Ovary (tissue), 7 donors: ENCODE measurements at regions not wholly inside any gene's neighbourhood (a gene's known extent, or its start where the extent isn't known, plus 50 kb on each side); places are given as distances from the start of the nearest gene placed in this dataset.

ENCODE experiments used
- DNase-seq, 5 donors: peaks; one replicate each; pipeline ENCODE4 v3.0.0-alpha.2; 2019 to 2020
- H3K27ac ChIP-seq, 2 donors: fragments of 200-600 bp; one replicate each; pipeline versions ENCODE4 v1.5.1 to v1.8.0; 2019 to 2022
- H3K27me3 ChIP-seq: fragments of 200-600 bp; one replicate; pipeline ENCODE4 v1.8.0; 2022
- H3K36me3 ChIP-seq: fragments of 200-600 bp; sonication (generic); one replicate; pipeline ENCODE4 v1.5.1; 2019
- H3K4me1 ChIP-seq: one replicate; pipeline ENCODE4 v1.8.1; 2013; ENCODE audit warnings: mild to moderate bottlenecking, moderate library complexity; ENCODE audit not compliant: insufficient read depth
- H3K4me3 ChIP-seq: fragments of 200-600 bp; sonication (generic); one replicate; pipeline ENCODE4 v1.5.1; 2017
- H3K9me3 ChIP-seq, 2 donors: fragments of 200-600 bp in 1 of 2; sonication (generic) in 1 of 2; one replicate each; pipeline versions ENCODE4 v1.5.1 to v1.8.1; 2013 to 2019; ENCODE audit warnings: mild to moderate bottlenecking in 1 of 2, moderate library complexity in 1 of 2
- CTCF ChIP-seq, 3 donors: fragments of 450-650 bp in 2 of 3; fragments of 200-600 bp in 1 of 3; IDR thresholded peaks; one replicate each; pipeline versions ENCODE4 v1.5.1 to v1.8.0; 2016 to 2022; ENCODE audit warnings: antibody characterized with exemption in 3 of 3, mild to moderate bottlenecking in 1 of 3
- EP300 ChIP-seq: sonication (generic); formaldehyde crosslinking; IDR thresholded peaks from one replicate; pipeline ENCODE4 v1.6.1; 2017; ENCODE audit warnings: antibody characterized with exemption
- POLR2A ChIP-seq: fragments of 450-650 bp; IDR thresholded peaks from one replicate; pipeline ENCODE4 v1.6.1; 2017; ENCODE audit warnings: antibody characterized with exemption, mild to moderate bottlenecking, moderate library complexity
- WGBS, 3 donors: extraction: QIAGEN DNeasy Blood & Tissue Kit in 1 of 3; methylation state at CpG; one replicate each; pipeline versions ENCODE4 v1.1.5 to v1.1.7; 2013 to 2017; 5-methylcytosine and 5-hydroxymethylcytosine counted together
- intact Hi-C, 4 donors: fragments of 100-400 bp; cut with DNase I; formaldehyde crosslinking; loops; one replicate each; pipeline versions ENCODE4 v1.11.0 to v1.15.1; 2022 to 2023
- donor health status: DM: no; HTN: no; CAD: no; lungs with moderate emphysema.
- donor health status: DM: no; HTN: no; CAD: no.
- donor health status: Bipolar disorder and iron deficiency.
- donor health status: DM: no; HTN: no; CAD: no.
- donor health status: DM: yes; HTN: yes; CAD: no.

- H3K36me3 ChIP-seq: no peaks in the 10 kb centered on the region
- no peak overlapping the region for H3K4me3 ChIP-seq
- no peaks in the 10 kb centered on the region for H3K27me3 ChIP-seq
- H3K27ac ChIP-seq: no peak overlapping the region
- no peaks in the 10 kb centered on the region for H3K4me1 ChIP-seq
- TF ChIP-seq EP300 (no peak), CTCF (IDR thresholded peaks at IDR 0.05) (no peak), POLR2A (no peak)
- no peak for DNase-seq
- no peaks in the 10 kb centered on the region for H3K9me3 ChIP-seq
- intact Hi-C loops: loop anchor here in 1 of 4 donors (1.0 kb wide), 1 partner anchor 33 kb away; no protein-coding TSS in a partner anchor
- 38 to 49% (median 46%) methylated on average over 4 of the region's 4 CpGs for WGBS, 3 donors
These were observed 53.5 kb upstream of the PLCB1 start for GRCh38 chr20:8078528-8078914.

GRCh38 chr20:8079976-8080375 lies 52.1 kb upstream of the PLCB1 start:
- H3K27me3 ChIP-seq: no peaks in the 10 kb centered on the region
- H3K4me1 ChIP-seq: no peaks in the 10 kb centered on the region
- no peak overlapping the region for H3K4me3 ChIP-seq
- H3K9me3 ChIP-seq: no peaks in the 10 kb centered on the region
- DNase-seq: no peak
- H3K36me3 ChIP-seq: no peaks in the 10 kb centered on the region
- TF ChIP-seq EP300: no peak
- no peak for TF ChIP-seq CTCF (IDR thresholded peaks at IDR 0.05)
- TF ChIP-seq POLR2A: no peak
- intact Hi-C loops: no loop called here
- H3K27ac ChIP-seq: no peak overlapping the region

- intact Hi-C loops: no loop called here
- Histone ChIP-seq H3K36me3 (no peaks in the 10 kb centered on the region), H3K27ac (no peak overlapping the region), H3K4me3 (no peak overlapping the region), H3K27me3 (no peaks in the 10 kb centered on the region), H3K9me3 (no peaks in the 10 kb centered on the region), H3K4me1 (no peaks in the 10 kb centered on the region)
- TF ChIP-seq POLR2A (no peak), CTCF (IDR thresholded peaks at IDR 0.05) (no peak), EP300 (no peak)
- no peak for DNase-seq
These were observed 50.0 kb upstream of the PLCB1 start for GRCh38 chr20:8082025-8082424.
